NCI-H2107 treated with DMSO at 0.1 percent for 48 hours (cell line): ENCODE measurements at regions not wholly inside any gene's neighbourhood (a gene's known extent, or its start where the extent isn't known, plus 50 kb on each side); places are given as distances from the start of the nearest gene placed in this dataset.

Experiments
- DNase-seq: peaks from one replicate; lab custom pipeline; 2025; ENCODE audit not compliant: unreplicated experiment; lab: John Stamatoyannopoulos, UW

- peak; percentile 63 for DNase-seq
Measured at GRCh38 chr9:36728651-36729520, 156.2 kb downstream of the MELK start.

DNA sequence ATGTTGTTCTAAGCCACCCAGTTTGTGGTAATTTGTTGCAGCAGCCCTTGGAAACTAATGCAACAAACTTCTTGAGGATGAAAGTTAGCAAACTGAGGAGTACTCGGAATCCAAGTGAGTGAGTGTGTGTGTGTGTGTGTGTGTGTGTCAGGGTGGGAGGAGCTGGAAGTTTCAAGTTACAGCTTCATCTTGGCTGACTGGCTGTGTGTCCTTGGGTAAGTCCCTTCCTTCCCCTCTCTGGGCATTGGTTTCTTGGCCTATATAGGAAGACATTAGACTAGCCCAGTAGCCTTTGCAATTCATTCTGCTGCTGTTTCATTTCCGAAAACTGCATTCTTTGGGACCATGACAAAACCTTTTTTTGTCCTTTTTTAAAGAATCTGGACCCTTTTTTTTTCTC, 157.2 kb downstream of the MELK start:
- DNase-seq = no peak

DNA sequence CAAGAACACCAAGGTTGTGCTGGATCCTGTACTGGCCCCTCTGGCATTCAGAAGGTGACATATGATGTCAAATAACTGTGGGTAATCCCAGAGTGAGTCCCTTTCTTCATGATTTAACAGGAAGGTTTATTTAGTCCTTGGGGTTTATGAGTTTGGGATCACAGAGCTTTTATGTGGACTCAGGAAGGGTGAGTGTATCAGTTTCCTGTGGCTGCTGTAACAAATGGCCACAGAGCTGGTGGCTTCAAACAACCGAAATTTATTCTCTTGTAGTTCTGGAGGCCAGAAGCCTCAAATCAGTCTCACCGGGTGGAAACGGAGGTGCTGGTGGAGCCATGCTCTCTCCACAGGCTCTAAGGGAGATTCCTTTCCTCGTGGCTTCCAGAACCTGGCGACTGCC, 157.7 kb downstream of the MELK start:
- DNase-seq = no peak

- DNase-seq = peak; percentile 83
Measured at GRCh38 chr9:36731068-36731956, 158.6 kb downstream of the MELK start.

DNA sequence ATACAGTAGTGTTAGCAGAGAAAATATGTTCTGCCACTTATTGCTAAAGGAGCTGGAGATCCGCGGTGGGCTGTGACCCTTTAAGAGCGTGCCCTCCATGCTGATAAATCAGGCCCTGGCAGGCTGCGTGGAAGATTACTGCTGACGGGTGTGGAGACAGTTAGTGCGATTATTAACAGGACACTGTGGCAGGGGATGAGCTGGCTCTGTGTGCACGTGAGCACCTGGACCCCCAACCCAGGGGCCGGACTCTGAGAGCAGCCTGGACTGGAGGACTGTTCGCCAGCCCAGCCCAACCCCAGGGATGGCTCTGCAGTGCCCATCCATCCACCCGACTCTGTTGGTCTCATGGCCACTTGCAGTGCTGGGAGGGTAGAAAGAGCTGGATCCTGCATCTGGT, 162.0 kb downstream of the MELK start:
- no peak for DNase-seq

GRCh38 chr9:36736648-36737047, 164.0 kb downstream of the MELK start:
- no peak for DNase-seq

- DNase-seq = no peak
Measured at GRCh38 chr9:36738318-36738976, 165.8 kb downstream of the MELK start.

- no peak for DNase-seq
Measured at GRCh38 chr9:36739373-36740116, 166.8 kb downstream of the MELK start.

DNA sequence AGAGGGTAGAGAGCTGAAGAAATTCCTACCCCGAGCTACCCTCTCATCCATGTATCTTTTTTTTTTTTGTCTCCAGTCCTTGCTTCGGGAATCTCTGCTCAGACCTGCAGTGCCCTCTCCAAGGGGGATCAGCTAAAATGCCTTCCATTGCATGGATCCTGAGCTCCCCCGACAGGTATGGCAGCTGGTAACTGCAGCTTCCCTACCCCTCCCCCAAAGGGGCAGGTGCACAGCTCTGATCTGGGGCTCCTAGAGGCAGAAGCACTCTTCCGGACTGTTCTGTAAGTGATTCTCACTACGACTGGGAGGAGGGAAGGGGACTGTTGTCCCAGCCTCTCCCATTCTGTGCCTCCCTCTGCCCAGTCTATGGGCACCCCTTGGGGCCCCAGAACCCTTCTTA, 169.6 kb downstream of the MELK start:
- DNase-seq = peak; percentile 43

DNA sequence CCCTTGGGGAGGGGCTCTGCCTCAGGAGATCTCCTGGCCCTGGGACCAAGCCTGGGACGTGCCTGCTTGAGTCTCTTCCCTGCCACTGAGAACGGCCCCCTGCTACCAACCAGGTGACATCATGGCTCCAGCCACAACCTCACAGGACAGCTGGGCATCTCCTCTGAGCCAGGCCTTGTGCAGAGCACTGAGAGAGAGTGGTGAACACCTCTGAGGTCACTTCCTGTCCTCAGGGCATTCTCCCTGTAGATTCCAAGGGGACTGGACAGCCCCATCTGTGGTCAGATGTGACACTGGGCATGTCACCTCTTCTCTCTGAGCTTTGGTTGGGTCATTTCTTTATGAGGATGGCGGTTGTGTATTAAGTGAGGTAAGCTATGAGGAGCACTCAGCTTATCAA, 172.0 kb downstream of the MELK start:
- DNase-seq = no peak

- DNase-seq = no peak
Measured at GRCh38 chr9:36745977-36746376, 173.3 kb downstream of the MELK start.

GRCh38 chr9:36746415-36746814, 173.7 kb downstream of the MELK start:
- DNase-seq = no peak

DNA sequence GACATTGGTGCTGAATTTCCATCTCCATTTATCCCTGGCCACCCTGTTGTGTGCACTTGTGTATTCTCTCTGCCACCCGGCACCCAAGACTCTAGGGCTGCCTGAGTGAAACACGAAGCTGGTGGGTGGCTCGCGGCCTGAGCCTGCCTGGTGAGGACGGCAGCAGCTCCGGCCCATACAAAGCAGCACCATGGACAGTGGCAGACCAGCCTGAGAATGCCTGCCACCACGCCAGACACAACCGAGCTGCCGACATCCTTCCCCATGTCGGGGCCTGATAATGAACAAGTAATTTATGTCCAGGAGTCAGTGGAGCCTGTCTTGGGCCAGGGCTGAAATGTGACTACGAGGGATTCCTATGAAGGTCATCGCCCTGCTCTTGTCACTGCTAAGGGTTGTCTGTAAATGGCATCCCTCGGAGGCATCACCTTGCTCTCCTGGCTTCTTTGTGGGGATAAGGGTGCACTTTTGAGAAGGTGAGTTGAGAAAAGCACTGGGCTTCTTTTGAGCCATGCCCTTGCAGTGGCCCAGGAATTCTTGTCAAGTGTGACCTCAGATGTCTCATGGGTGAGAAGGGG, 175.7 kb downstream of the MELK start:
- DNase-seq = no peak

- DNase-seq = peak; percentile 21
Measured at GRCh38 chr9:36749461-36749860, 176.8 kb downstream of the MELK start.

- no peak for DNase-seq
Measured at GRCh38 chr9:36750630-36751029, 177.9 kb downstream of the MELK start.

DNA sequence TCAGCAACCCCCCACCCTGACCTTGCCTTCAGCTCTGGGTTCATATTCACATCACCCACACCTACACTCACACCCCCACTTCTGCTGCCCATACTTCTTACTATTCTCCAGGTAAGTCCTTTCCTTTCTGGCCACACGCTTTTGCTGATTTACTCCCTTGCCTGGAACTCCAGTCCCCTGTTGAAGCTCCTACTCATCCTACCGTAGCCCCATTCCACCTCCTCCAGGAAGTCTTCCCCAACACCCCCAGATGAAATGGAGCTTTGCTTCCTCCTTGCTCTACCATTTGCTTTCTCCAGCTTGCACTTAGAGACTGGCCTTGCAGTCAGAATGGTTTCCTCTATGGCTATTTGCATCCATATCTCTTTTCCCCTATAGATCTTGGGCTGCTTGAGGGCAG, 182.3 kb downstream of the MELK start:
- DNase-seq = no peak

DNA sequence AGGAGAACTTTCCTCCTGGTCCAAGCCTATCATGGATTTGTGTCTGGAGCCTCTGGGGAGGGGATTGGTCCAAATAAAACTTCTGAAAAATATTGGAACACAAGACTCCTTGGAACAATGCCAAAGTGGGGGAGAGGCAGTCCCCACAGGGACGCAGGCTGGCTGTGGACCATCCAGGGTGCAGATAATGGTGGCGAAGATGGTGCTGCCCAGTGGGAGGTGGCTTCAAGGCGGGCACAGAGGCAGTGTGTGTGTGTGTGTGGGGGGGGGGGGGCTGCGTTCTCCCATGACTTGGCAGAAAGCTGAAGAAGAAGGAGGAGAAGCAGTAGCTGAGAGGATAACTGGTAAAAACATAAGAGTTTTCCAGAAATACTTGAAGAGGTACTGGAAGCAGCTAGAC, 186.4 kb downstream of the MELK start:
- DNase-seq = no peak

DNA sequence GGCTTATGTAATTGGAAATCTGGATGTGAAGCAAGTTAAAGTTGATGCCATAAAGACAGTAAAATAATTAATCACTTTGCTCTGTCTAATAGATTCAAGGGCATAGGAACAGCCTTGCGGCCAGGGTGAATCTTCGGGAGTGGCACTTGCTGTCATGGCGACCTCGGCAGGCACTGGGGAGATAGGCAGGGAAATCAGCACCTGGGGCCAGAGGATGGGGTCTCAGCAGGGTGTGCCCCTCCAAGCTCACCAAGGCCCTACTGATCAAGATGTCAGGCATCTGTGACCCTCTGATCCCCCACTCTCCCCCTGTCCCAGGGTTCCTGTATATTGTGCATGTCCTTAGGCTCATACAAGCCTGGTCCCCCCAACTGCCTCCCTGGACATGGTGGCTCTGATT, 187.3 kb downstream of the MELK start:
- no peak for DNase-seq

DNA sequence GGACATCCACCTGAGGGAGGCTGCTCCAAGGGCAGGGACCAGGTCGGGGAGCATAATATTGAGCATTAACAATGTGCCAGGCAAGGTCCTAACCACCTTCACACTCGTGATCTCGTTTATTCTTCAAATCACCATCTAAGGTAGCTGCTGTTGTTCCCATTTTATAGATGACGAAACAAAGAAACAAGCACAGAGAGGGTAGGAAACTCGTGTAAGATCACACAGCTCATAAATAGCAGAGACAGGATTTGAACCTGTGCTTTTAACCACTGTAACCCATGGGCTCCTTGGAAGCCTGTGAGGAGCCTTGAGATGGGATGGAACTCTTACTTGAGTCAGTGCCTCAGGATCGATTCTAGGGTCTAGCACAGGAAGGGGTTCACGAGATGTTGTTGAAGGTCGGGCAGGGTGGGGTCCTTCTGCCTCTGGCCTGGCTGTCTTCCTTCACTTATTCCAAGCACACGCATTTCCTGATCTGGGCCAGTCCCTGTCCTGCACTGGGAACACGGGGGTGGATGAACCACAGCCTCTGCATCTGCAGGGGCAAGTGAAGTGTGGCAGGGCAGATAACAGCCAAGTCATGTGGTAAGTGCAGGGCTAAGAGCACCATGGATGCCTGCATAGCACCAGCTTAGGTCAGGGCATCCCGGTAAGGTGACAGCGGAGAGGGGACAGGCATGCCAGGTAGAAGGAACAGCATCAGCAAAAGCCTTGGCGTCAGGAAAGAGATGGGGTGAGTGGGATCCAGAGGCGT, 188.1 kb downstream of the MELK start:
- DNase-seq = no peak

DNA sequence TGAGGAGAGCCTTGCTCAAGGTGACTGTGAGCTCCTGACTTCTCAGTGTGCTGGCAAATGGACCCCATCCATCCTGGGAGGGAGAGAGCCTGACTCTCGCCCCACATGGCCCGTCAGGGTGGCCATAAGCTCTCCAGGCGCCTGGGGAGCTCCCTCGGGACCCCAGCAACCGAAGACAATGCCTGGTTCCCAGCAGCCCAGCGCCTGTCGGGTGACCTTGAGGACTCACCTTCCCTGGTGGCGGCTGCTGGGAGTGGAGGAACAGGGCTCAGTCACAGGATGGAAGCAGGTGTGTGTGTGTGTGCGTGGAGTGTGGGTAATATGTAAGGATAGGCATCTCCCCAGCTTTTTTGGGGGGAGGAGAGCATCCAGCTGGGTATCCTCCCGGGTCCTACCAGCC, 190.3 kb downstream of the MELK start:
- DNase-seq = no peak
